Activated T-cell treated with anti-CD3 and anti-CD28 coated beads, Interleukin-2, amount 50 U/mL, for 48 hours (primary cell): ENCODE measurements at regions not wholly inside any gene's neighbourhood (a gene's known extent, or its start where the extent isn't known, plus 50 kb on each side); places are given as distances from the start of the nearest gene placed in this dataset.
"Not testable (repeated sequence)": the region's sequence is repeated elsewhere in the genome, so short reads cannot be mapped to it uniquely, and the experiment has no call there.

Experiments
- DNase-seq, 2 experiments: peaks; one replicate each; pipeline ENCODE4 v3.0.0-alpha.2; 2020

DNA sequence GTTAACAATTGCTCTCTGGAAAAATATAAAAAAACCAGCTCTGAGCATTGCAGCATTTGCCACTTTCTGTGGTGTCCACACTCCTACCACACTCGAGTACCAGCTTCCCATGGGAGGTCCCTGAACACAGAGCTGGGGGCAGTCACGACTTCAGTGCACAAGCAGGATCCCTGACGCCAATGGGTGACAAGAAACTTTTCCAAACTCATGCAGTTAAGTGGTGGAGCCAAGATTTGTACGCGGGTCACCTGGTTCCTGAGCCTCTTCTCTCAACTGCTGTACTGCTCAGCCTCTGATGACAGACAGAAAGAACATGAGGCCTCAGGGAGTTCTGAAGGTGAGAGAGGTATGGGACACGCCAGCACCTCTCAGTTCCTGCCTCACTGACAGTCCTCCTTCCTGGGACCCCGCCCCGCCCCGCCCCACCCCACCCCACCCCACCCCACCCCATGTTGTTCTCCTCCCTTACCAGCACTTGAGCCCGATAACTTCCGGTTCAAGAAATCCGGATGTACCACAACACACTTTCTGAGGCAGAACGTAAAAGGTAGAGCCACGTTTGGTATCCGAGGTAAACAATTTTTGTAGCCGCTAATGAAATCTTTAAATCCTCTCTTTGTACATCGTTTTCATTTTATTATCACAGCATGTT is 287.6 kb downstream of the MYCN start:
- DNase-seq, result no peak

DNA sequence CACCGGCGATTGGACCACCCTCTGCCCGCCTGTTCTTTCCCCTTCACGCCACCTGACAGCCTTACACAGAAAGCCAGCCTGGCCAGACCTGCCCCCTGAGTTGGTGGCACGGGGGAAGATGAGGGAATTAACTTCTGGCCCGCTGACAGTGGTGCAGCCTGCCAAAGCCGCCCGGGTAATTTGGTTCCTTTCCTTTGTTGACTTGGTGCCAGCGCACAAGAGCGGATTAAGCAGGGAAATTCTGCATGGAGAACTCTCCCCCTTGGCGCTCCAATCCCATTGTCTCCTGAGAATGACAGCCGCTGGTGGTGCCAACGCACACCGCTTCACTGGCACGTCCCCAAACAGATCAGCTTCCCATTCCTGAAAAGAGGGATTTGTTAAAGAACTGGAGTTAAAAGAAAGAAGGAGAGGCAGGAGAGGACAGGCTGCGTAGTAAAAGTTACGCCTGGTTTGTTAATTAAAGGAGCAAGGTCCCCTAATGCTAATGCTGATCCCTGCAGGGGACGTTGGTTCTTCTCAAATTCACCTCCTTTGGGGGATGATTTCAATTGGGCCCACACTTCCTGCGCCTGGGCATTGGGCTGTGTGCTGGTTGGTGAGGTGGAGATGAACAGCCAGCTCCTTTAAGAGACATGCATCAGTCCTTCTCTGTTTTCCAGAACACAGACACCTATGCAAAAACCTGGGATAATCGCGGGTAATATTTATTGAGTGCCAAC is 286.8 kb downstream of the MYCN start:
- no peak for DNase-seq

DNA sequence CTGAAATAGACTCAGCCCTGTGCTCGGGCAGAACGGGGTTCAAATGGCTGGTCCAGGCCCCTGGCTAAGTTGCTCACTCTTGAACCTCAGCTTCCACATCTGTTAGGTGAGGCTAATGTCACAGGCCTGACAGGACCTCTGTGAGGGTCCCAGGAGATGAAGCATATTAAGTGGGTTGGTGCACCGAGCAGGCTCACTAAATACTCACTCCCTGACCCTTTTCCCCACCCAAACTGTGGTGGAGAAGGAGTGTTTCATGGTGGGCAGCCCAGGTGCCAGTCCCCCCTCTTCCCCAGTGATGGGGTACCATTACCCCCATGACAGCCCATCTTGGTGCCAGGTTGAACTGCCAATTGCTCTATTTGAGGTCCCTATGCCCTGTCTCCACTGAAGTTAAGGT is 286.0 kb downstream of the MYCN start:
- DNase-seq, result no peak

DNA sequence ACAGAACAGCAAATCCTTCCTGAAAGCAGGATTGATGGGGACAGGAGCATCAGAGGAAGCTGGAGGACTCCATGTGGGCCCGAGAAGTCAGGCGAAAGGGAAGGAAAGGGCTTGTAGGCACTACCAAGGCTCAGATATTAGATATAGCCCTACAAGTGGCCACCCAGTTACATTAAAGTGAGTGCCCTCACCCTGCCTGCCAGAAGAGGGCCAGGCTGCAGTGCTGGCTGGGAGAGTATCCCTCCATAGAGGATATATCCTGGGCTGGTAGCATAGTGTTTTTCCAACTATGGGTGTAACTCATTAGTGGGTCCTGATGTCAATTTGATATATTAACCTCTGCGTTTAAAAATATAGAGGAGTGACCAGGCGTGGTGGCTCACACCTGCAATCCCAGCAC is 285.2 kb downstream of the MYCN start:
- DNase-seq, result no peak

DNA sequence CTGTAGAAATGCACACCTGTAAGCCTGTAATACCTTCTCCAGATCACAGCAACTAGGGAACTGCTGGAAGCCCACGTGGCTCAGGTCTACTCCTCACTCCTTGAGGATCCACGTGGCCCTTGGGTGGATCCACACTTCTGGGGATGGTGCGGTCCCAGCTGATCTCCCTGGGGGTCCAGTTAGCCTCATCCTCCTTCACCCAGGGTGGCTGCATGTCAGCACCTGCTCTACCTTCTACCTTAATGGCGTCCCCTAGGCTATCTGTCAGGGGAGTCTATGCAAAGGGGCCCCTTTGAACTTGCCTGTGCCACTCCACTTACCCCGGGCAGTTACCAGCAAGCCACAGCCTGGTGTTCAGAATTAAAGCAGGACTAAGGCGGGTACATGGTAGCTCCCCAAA is 284.7 kb downstream of the MYCN start:
- no peak for DNase-seq

DNA sequence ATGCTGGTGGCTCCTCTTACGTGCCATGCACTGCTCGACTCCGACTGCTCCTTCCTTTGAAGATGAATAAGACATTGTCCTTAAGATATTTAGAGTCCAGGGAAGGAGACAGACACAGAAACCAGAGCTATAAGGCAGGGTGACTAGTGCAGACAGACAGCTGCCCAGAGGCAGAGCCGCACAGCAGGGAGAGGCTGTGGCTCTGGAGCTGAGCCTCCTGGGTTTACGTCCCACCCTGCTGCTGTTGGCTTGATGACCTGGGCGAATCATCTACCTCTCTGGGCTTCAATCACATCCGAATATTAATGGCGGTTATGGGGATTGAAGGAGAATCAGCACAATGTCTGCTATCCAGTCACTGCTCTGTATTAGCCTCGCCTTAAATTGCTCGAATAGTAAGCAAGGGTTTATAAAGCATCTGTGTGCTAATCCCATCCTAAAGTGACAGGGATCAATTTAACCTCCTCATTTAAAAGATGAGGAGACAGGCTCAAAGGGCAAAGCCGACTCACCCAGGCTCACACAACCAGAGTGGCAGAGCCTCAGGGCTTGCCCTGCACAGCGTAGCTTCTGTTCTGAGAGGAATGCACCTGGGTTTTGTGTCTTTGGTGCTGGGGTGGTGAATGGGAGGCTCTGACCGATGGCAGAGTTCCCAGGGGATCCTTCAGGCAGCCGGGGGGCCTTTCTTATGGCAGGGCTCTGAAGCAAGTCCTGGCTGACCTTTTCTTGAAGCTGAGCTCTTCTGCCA is 284.1 kb downstream of the MYCN start:
- no peak for DNase-seq

DNA sequence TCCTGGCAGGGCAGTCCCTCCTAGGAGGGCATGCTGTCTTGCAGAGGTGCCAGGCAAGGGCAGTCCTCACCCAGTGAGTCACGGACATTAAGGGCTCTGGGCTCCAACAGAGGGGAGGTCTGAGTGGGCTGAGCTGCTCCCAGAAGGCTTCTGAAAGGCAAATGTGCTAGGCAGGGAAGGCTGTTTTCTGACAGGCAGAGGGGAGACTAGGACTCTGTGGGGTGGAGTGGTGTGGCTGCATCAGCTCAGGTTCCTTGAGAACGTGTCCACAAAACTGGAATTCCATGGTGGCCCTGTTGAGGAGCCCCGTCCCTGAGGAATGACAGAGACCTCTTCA is 283.5 kb downstream of the MYCN start:
- no peak for DNase-seq

DNA sequence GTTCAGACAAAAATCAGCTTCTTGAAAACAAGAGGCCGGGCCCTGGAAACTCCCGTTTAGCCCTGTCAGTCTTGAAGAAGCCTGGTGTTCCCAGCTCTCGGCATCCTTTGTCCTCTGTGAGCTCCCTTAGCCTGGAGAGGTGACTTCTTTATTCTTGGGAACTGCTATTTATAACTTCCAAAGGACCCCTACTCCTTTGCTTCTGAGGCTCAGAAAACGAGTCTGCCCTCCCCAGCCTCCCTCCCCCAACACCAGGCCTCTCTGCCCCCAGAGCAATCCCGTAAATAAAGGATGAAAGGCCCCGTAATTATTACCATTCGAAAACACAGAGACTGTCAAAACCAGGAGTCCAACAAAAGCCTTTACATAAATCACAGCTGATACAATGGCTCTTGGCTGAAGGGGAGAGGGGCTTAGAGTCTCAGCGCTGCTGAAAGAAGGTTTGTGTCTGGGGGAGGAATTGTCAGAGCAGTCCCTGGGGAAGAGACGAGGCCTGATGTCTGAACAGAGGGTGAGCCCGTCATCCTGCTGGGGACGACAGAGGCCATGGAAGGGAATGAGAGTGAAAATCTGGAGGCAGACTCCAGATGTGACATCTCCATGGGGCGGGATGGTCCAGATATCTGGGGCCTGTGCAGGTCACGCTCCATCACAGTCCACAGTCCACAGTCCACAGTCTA is 283.0 kb downstream of the MYCN start:
- DNase-seq, result no peak

DNA sequence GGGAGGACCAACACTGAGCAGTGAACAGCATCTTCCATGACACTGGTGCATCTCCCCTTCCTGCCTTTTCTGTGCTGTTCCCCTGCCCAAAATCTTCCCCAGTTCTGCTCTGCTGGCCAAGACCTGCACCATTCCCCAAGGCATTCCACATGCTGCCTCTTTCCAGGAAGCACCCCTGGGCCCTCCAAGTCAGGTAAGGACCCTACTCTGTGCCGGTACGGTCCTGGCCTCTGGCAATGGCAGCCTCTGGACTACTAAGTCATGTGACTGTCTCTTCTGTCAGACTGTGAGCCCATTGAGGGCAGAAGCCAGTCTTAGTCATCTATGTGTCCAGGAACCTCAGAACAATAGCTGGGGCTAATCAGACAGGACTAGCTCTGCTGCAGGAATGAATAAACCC is 282.0 kb downstream of the MYCN start:
- no peak for DNase-seq

DNA sequence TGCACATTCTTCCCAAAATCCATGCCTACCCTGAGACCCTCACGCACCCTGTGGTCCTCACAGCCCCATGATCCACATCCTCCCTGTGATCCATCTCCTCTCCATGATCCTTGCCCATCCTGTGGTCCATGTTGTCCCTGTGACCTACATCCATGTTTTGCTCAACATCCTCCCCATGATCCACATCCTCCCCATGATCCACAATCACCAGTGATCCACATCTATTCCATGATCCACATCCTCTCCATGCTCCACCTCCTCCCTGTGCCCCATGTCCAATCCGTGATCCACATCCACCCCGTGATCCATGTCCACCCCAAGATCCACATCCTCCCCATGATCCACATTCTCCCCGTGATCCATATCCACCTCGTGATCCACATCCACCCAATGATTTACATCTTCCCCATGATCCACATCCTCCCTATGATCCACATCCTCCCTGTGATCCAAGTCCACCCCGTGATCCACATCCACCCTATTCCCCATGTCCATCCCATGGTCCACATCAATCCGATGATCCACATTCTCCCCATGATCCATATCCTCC is 281.2 kb downstream of the MYCN start:
- DNase-seq, result no peak

DNA sequence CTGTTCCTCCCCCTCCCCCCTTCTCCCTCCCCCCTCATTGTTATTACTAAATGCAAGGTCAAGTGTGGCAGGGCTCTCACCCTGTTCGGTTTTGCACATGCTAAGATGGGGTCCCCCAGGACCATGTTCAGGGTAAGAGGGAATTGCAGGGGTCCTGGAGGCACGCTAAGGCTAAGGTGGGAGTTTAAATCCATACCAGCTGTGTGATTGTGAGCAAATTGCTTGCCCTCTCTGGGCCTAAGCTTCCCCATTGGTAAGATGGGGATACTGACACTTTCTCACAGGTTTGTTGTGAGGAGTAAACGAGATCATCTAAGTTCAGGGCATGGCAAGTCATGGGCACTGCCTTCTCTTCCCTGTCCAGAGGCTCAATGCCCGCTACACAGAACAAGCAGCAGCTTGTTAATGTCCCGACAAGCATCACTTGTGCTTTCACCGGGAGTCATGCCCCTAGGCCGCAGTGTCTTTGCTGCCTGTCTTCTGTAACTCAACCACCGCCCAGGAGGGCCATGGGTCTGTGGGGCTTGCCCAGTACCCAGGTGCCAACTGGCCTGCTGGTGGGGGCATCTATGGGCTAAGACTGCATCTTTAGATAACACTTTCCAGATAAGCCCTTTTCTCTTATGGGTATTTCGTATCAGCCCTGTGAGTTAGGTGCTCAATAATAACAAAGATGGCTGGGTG is 279.1 kb downstream of the MYCN start:
- DNase-seq, result no peak

DNA sequence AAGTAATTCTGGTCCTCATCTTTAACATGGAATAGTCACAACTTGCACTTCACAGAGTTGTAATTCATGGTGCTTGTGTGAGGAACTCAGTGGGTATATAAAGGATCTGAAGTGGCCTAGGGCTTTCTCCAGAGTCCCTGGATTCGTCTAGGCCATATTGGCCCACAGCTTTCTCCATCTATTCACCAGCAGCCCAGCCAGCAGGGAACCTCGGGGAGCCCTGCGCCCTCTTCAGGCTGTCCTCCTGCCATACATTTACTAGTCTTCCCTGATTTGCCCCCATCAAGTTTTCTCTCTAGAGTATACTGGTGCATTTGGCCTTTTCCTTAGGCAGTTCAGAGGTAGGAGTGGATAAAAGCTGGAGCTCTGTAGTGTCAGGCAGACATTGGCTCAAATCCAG is 278.3 kb downstream of the MYCN start:
- DNase-seq, result no peak

DNA sequence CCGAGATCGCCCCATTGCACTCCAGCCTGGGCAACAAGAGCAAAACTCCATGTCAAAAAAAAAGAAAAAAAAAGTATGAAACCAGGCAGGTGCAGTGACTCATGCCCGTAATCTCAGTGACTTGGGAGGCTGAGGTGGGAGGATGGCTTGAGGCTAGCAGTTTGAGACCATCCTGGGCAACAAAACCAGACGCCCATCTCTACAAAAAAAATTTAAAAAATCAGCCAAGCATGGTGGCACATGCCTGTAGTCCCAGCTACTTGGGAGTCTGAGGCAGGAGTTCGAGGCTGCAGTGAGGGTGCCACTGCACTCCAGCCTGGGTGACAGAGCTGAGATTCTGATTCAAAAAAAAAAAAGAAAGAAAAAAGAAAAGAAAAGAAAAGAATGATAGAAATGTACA is 277.8 kb downstream of the MYCN start:
- no peak for DNase-seq

DNA sequence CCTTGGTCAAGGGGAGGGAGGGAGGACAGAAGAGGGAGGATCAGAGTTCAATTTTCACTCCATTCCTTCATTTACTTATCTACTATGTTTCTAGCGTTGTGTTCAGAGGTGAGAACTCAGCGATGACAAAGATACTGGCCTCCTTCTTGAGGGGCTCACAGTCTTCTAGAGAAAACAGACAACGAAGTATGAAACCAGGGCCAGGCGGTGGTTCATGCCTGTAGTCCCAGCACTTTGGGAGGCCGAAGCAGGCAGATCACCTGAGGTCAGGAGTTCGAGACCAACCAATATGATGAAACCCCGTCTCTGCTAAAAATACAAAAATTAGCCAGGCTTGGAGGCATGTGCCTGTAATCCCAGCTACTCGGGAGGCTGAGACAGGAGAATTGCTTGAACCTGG is 277.4 kb downstream of the MYCN start:
- not testable (repeated sequence) for DNase-seq

DNA sequence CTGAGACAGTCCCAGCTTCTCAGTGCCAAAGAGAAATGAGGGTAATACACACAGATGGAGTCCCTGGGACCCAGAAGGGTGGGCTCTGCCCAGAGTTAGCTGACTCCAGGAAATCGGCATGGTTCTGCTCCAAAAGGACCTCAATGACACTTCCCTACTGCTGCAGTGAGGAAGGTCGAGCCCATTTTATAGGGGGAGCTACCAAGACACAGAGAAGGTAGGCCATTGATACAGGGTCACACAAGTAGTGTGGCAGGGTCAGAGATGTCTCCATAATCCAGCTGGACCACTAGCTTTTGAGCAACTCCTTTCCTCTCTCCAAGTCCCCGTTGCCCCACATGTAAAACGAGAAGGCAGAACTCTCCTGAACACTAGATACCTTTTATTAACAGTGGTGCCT is 276.9 kb downstream of the MYCN start:
- DNase-seq, result no peak

DNA sequence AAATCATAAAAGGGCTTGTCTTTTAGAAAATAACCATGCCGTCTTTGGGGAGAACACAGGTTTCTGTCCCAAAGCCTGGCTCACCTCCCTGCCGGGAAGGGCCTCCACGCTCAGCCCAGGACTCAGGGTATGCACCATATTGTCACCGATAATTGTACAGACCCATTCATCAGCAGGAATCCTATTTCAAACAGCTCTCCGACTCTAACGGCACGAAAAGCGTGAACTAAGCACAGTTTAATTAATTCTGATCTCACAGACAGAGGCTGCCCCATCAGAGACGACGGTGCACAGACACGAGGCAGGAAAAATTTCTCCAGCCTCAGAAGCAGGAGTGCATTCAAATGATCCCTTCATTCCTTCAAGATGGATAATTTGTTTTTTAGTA is 276.2 kb downstream of the MYCN start:
- no peak for DNase-seq

DNA sequence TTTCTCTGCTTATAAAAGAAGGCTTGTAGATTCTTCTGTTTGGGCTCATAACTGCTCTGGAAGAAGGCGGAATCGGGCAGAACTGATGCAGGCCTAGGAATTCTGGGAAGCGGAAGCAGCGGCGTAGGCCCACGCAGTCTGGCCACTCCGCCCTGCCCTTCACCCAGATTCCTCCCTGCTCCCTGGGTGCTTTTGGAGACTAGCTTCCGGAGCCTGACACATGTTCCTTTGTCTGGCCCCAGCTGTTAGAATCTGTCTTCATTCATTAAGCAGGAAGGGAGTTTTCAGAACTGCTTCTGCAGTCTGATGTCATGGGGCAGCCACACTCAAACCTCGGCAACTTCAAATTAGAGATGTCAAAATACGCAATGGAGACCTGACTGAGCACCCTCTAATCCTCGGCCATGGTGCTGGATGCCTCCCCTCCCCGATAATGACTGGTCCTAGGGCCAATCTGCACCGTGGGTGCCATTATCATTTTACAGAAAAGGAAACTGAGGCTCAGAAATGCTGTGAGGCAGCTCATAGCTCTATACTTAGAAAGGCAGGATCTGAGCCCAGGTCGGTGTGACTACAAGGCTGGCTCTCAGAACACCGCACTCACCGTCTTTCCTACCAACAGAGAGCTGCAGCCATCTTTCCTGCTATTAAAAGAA is 275.7 kb downstream of the MYCN start:
- no peak for DNase-seq

DNA sequence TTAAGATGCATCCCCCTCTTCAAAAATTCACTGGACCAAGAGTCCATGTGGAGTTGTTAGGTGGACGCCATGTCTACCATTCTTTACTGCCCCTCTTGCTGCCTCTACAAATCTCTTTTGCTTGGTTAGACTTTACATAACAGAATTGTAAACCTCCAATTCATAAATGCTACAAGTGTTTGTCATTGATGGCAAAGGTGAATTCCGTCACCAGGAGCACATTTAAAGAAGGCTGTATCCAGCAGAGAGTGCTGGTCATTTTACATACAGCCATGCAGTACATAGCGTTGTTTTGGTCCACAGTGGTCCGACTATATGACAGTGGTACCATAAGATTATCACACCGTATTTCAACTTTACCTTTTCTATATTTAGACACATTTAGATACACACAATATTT is 274.5 kb downstream of the MYCN start:
- no peak for DNase-seq

DNA sequence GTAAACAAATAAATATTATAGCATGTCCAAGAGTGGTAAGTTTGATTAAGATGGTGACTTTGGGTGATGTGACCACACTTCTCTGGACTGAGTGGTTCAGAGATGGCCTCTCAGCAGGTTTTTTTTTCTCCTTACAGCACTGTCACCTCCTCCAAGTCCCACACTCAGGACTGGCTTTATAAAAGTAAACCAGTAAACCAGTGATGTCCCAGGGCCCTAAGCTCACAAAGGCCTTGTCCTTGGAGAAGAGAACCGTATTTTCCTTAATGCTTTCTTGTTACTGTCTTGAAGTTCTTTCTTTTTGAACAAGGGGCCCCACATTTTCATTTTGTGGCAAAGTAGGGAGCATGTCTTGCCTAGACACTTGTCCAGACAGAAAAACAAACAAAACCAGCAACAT is 274.0 kb downstream of the MYCN start:
- no peak for DNase-seq

DNA sequence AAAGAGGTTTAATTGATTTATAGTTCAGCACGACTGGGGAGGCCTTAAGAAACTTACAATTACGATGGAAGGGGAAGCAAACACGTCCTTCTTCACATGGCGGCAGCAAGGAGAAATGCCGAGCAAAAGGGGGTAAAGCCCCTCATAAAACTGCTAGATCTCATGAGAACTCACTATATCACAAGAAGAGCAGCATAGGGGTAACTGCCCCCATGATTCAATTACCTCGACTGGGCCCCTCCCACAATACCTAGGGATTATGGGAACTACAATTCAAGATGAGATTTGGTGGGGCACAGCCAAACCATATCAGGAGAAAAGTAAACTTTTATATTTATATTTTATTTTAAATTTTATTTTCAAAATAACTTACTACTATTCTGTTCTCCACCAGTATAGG is 272.0 kb downstream of the MYCN start:
- DNase-seq, result no peak

DNA sequence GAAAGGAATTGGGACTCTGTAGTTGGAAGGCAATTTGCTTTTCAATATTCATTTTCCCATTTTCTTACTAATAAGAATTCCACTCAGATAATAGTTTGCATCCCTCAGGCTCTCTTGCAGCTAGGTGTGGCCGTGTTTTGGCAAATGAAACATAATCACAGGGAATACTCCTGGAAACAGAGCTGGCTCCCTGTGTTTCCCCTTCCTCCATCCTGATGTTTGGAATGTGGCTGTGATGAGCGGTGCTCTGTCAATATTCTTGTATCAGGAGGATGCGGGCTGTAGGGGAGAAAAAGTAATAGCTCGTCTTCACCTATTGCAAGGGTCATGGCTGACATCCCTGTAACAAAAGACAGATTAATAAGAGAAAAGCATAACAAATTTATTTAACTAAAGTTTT is 271.0 kb downstream of the MYCN start:
- no peak for DNase-seq

DNA sequence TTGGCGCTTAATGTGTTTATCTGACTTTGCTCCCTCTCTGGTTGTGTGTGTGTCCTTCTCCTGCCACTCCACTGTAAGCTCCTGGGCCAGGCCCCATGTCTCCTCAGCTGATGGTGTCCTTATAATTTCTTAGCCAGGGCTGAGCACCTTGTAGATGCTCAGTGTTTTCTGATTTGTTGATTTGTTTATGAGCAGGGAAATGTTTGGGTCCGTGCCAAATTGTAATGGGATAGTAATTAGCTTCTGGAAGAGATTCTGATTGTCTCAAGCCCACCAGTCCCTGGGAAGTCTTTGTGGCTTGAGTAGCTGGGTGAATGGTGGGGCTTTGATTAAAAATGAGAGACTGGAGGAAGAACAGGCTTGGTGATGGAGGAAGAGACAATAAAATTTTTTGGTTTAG is 270.5 kb downstream of the MYCN start:
- no peak for DNase-seq
